ENCODE measurements at regions not wholly inside any gene's neighbourhood (a gene's known extent, or its start where the extent isn't known, plus 50 kb on each side); places are given as distances from the start of the nearest gene placed in this dataset.
"Not testable (repeated sequence)": the region's sequence is repeated elsewhere in the genome, so short reads cannot be mapped to it uniquely, and the experiment has no call there.

GRCh38 chr17:53316988-53317387 lies 505.7 kb upstream of the KIF2B start:
- no peak for DNase-seq

DNA sequence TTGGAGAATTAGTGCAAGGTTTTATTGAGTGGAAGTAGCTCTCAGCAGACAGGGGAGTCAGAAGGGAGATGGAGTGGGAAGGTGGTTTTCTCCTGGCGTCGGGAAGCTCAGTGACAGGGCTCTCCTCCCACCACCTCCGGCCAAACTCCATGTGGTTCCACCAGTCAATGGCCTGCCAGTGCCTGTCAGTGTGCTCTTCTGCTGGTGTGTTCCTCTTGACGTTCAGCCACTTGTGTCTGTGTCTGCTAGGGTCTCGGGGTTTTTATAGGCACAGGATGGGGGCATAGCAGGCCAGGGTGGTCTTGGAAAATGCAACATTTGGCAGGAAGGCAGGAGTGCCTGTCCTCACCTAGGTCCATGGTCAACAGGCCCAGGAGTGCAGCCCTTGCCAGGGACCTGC lies 506.7 kb upstream of the KIF2B start:
- DNase-seq, result no peak

DNA sequence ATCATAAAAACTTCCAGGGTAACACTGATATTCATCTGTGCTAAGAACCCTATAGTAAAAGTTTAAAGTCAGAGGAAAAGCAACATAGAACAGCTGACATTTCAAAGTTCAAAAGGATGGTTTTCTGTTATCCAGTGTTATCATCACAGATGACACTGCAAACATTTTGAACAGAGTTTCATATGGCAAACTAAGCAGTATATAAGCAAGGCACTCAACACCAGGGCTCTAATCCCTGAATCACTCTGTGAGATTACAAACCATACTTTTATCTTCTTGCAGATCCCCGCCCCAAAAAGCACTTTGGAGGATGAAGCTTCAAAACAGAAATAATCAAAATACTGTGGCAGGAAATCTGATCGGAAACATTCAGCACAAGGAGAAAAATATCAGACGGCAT lies 508.2 kb upstream of the KIF2B start:
- DNase-seq, result no peak

GRCh38 chr17:53313746-53314145 lies 509.0 kb upstream of the KIF2B start:
- no peak for DNase-seq

DNA sequence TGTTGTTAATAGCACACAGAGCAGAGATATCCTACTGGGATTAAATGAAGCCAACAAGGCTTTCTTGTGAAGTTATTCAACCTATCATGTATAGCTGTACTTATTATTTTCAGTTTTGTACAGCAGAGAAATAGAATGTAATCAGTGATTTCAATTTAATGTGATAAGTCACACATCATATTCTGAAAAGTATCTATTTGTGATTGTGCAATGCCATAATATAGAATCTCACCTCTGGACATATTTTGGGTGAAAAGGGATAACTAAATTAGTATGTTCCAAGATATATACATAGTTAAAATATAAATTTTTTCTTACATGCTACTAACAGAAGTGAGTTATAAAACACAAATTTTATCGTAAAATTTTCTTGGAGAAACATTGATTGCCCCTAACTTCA lies 544.3 kb upstream of the KIF2B start:
- no peak for DNase-seq

DNA sequence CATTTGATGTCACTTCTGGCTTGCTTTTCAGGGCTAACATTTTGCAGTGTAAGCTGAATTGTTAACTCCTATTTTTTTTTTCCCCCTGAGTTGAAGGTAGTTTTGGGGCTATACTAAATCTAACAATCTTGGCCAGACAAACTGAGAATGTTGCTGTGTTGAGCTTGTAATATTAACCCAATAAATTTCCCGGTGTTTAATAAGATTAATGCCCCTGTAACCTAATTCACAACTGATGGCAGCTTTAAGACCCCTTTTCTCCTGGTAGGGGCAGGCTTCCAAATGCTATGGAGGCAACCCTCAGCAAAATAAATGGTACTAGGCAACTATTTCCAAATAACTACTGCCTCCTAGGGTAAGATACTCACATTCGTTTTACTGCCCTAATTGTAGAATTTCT lies 549.6 kb upstream of the KIF2B start:
- no peak for DNase-seq

DNA sequence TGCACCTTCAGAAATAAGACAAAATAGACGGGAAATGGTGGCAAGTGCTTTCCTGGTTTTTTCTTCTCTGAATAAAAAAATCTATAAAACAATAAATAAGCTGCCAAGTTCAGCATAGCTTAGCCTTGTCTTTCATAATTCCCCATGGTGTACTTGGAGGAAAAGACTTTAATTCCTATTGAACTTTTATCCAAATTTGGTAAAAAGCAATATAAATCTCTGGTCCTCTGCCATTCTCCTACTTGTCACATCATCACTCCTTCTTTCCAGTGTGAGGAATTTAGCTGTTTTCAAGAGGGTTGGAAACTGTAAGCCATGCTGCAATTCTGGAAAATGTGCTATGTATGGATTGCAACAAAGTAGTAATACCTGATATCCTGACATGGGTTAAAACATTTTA lies 551.8 kb upstream of the KIF2B start:
- DNase-seq, result no peak

DNA sequence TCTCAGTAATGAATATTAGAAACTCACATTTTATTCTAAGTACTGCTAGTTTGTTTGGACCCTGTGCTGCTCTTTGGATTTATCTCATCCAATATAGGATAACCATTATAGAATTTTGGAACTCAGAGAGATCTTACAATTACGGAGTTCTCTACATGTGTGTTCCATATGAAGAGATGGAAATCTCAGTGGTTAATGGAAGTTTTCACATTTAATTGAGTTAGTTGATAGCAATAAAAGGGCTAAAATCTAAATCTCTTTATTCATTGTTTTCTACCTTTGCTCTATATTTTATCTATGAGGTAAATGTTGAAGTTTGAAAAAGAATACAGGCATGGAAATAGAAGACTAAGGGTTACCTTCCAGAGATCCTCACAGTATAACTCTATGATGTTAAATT lies 558.0 kb upstream of the KIF2B start:
- DNase-seq, result no peak

DNA sequence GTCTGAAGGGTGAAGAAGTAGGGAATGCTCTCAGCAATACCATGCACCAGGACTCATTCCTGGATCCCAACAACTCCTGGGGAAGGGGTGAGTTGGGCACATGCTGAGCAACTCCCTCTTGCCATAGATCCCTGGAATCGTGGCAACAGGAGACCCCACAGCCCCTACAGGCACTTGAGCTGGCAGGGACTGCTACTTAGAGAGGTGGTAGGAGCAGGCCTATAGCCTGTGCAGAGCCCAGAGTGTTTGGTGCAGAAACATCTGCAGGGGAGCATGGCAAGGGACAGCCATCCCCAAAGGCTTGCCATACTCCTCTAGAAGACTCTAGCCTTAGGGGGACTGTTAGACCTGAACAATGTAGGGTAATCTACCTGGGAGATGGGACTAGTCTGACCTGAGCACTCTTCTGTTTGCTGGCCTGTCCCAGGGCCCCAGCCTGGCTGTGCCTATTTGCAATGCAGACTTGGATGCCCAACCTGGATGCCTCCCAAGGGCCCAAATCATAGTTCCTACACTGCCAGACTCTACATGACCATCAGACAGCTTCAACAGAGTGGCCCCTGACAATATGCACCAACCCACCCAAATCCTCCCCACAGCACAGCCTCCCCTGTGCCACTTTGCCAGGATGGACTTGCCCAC lies 568.6 kb upstream of the KIF2B start:
- no peak for DNase-seq

DNA sequence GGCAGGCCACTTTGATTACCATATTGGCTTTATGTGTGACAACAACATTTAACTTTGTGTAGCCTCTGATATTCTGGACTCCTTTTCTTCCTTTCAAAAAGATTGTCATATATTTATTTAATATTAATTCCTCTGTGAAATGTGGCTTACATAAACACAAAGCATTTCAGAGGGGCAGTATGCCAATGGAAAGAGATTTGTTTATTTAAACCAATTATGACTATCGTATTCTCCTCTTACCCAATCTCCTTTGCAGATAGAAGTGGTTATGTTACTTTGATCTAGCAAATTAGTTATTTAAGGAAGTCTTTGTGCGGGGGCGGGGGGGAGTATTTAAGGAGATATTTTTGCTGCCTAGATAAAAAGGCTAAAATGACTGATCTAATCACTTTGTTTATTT lies 573.7 kb upstream of the KIF2B start:
- no peak for DNase-seq

- DNase-seq, result no peak
Observed at GRCh38 chr17:53234138-53234537, 588.6 kb upstream of the KIF2B start.

GRCh38 chr17:53227514-53227913 lies 595.2 kb upstream of the KIF2B start:
- DNase-seq, result no peak

- no peak for DNase-seq
Observed at GRCh38 chr17:53227111-53227510, 595.6 kb upstream of the KIF2B start.

- DNase-seq, result no peak
Observed at GRCh38 chr17:53219821-53220220, 602.9 kb upstream of the KIF2B start.

DNA sequence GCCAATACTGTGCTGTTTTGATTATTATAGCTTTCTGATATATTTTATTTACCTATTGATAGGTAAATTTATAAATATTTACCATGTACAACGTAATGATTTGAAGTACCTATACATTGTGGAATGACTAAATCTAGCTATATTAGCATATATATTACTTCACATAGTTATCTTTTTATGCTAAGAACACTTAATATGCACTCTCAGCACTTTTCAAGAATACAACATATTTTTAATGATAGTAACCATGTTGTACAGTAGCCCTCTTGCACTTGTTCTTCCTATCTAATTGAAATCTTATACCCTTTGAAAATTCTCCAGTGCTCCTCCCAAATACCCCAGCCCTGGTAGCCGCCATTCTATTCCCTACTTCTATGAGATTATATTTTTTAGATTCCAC lies 604.0 kb upstream of the KIF2B start:
- no peak for DNase-seq

- no peak for DNase-seq
Observed at GRCh38 chr17:53217311-53217710, 605.4 kb upstream of the KIF2B start.

DNA sequence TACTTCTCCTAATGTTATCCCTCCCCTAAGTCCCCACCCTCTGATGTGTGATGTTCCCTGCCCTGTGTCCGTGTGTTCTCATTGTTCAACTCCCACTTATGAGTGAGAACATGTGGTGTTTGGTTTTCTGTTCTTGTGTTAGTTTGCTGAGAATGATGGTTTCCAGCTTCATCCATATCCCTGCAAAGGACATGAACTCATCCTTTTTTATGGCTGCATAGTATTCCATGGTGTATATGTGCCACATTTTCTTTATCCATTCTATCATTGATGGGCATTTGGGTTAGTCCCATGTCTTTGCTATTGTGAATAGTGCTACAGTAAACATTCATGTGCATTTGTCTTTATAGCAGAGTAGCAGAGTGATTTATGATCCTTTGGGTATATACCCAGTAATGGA lies 613.8 kb upstream of the KIF2B start:
- not testable (repeated sequence) for DNase-seq

GRCh38 chr17:53193044-53193443 lies 629.7 kb upstream of the KIF2B start:
- no peak for DNase-seq

DNA sequence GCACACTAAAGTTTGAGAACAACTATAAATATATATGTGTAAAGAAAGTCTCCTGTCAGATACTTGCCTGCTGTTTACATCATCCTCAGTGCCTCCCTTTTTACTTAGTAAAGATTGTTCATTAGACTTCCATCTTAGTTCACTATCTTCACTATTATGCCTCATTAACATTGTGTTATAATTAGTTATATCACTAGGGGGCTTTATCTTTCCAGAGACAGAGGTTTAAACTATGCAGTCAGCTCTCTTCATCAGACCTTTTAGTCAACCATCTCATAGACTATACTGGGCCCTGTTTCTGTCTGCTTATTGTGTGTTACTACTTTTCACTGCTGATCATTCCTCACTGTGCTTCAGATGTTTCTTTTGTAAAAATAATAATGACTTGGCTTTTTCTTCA lies 630.8 kb upstream of the KIF2B start:
- no peak for DNase-seq

GRCh38 chr17:53186001-53186400 lies 636.7 kb upstream of the KIF2B start:
- DNase-seq, result no peak

- DNase-seq, result no peak
Observed at GRCh38 chr17:53176629-53177028, 646.1 kb upstream of the KIF2B start.

GRCh38 chr17:53168413-53168812 lies 654.3 kb upstream of the KIF2B start:
- no peak for DNase-seq

GRCh38 chr17:53166731-53167130 lies 656.0 kb upstream of the KIF2B start:
- no peak for DNase-seq

- DNase-seq, result no peak
Observed at GRCh38 chr17:53150101-53150698, 672.5 kb upstream of the KIF2B start.

- no peak for DNase-seq
Observed at GRCh38 chr17:53149316-53149715, 673.4 kb upstream of the KIF2B start.
